H1 (cell line): ENCODE measurements at regions not wholly inside any gene's neighbourhood (a gene's known extent, or its start where the extent isn't known, plus 50 kb on each side); places are given as distances from the start of the nearest gene placed in this dataset.

Experiments used
- CTBP2 ChIP-seq: IDR thresholded peaks from 2 replicates; pipeline ENCODE4 v1.7.0; 2011; ENCODE audit warnings: borderline replicate concordance, mild to moderate bottlenecking, moderate library complexity, mixed read lengths, low read length; ENCODE audit not compliant: insufficient read depth, insufficient read length
- KDM1A ChIP-seq: fragments of 200-600, 300-600 bp; sonication (generic); IDR thresholded peaks from 2 replicates; pipeline ENCODE4 v1.7.1; 2016; ENCODE audit warnings: mild to moderate bottlenecking, low read length, borderline replicate concordance
- POLR2A ChIP-seq, 2 experiments: IDR thresholded peaks; 1 replicate in 1 of 2; 2 replicates in 1 of 2; pipeline ENCODE4 v1.6.1; 2011; ENCODE audit warnings: low read depth in 2 of 2, low read length in 2 of 2, mild to moderate bottlenecking in 2 of 2; ENCODE audit errors: control extremely low read depth in 1 of 2
- TAF1 ChIP-seq: IDR thresholded peaks from 2 replicates; pipeline ENCODE4 v1.6.1; 2011; ENCODE audit warnings: mild to moderate bottlenecking, low read depth, low read length
- TAF7 ChIP-seq: optimal IDR thresholded peaks from 2 replicates; pipeline ENCODE3; 2011; ENCODE audit warnings: low read depth, mild to moderate bottlenecking, inconsistent platforms, low read length, moderate library complexity, borderline replicate concordance
- TEAD4 ChIP-seq: IDR thresholded peaks from 2 replicates; pipeline ENCODE4 v1.6.1; 2012; ENCODE audit warnings: low read depth, low read length, inconsistent platforms, mixed read lengths
- TF ChIP-seq, protein P1 (sequence below): fragments of 300-600 bp; sonication (generic); IDR thresholded peaks from 2 replicates; pipeline ENCODE4 v1.7.1; 2012; ENCODE audit warnings: low read length, moderate library complexity, mild to moderate bottlenecking, inconsistent platforms; ENCODE audit not compliant: insufficient replicate concordance

GRCh38 chr2:220282236-220282635, 654.8 kb downstream of the SLC4A3 start (continued):
- TF ChIP-seq, protein P1, sequence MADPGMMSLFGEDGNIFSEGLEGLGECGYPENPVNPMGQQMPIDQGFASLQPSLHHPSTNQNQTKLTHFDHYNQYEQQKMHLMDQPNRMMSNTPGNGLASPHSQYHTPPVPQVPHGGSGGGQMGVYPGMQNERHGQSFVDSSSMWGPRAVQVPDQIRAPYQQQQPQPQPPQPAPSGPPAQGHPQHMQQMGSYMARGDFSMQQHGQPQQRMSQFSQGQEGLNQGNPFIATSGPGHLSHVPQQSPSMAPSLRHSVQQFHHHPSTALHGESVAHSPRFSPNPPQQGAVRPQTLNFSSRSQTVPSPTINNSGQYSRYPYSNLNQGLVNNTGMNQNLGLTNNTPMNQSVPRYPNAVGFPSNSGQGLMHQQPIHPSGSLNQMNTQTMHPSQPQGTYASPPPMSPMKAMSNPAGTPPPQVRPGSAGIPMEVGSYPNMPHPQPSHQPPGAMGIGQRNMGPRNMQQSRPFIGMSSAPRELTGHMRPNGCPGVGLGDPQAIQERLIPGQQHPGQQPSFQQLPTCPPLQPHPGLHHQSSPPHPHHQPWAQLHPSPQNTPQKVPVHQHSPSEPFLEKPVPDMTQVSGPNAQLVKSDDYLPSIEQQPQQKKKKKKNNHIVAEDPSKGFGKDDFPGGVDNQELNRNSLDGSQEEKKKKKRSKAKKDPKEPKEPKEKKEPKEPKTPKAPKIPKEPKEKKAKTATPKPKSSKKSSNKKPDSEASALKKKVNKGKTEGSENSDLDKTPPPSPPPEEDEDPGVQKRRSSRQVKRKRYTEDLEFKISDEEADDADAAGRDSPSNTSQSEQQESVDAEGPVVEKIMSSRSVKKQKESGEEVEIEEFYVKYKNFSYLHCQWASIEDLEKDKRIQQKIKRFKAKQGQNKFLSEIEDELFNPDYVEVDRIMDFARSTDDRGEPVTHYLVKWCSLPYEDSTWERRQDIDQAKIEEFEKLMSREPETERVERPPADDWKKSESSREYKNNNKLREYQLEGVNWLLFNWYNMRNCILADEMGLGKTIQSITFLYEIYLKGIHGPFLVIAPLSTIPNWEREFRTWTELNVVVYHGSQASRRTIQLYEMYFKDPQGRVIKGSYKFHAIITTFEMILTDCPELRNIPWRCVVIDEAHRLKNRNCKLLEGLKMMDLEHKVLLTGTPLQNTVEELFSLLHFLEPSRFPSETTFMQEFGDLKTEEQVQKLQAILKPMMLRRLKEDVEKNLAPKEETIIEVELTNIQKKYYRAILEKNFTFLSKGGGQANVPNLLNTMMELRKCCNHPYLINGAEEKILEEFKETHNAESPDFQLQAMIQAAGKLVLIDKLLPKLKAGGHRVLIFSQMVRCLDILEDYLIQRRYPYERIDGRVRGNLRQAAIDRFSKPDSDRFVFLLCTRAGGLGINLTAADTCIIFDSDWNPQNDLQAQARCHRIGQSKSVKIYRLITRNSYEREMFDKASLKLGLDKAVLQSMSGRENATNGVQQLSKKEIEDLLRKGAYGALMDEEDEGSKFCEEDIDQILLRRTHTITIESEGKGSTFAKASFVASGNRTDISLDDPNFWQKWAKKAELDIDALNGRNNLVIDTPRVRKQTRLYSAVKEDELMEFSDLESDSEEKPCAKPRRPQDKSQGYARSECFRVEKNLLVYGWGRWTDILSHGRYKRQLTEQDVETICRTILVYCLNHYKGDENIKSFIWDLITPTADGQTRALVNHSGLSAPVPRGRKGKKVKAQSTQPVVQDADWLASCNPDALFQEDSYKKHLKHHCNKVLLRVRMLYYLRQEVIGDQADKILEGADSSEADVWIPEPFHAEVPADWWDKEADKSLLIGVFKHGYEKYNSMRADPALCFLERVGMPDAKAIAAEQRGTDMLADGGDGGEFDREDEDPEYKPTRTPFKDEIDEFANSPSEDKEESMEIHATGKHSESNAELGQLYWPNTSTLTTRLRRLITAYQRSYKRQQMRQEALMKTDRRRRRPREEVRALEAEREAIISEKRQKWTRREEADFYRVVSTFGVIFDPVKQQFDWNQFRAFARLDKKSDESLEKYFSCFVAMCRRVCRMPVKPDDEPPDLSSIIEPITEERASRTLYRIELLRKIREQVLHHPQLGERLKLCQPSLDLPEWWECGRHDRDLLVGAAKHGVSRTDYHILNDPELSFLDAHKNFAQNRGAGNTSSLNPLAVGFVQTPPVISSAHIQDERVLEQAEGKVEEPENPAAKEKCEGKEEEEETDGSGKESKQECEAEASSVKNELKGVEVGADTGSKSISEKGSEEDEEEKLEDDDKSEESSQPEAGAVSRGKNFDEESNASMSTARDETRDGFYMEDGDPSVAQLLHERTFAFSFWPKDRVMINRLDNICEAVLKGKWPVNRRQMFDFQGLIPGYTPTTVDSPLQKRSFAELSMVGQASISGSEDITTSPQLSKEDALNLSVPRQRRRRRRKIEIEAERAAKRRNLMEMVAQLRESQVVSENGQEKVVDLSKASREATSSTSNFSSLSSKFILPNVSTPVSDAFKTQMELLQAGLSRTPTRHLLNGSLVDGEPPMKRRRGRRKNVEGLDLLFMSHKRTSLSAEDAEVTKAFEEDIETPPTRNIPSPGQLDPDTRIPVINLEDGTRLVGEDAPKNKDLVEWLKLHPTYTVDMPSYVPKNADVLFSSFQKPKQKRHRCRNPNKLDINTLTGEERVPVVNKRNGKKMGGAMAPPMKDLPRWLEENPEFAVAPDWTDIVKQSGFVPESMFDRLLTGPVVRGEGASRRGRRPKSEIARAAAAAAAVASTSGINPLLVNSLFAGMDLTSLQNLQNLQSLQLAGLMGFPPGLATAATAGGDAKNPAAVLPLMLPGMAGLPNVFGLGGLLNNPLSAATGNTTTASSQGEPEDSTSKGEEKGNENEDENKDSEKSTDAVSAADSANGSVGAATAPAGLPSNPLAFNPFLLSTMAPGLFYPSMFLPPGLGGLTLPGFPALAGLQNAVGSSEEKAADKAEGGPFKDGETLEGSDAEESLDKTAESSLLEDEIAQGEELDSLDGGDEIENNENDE, result no peak
- TF ChIP-seq TAF7 (no peak), POLR2A (IDR thresholded peaks at IDR 0.05; ENCODE audit: control extremely low read depth in 1 of 2, low read depth in 2 of 2, low read length in 2 of 2) (no peak), CTBP2 (no peak), TEAD4 (no peak), TAF1 (no peak), KDM1A (no peak)
